GM18520 (cell line): ENCODE measurements at regions not wholly inside any gene's neighbourhood (a gene's known extent, or its start where the extent isn't known, plus 50 kb on each side); places are given as distances from the start of the nearest gene placed in this dataset.

Experiments used
- ATAC-seq: cut with Tn5 transposase; IDR thresholded peaks from one replicate; pipeline ENCODE4 v1.9.1; 2021; ENCODE audit not compliant: unreplicated experiment

- no peak for ATAC-seq
Observed at GRCh38 chr2:23132823-23133595, 252.0 kb upstream of the KLHL29 start.

- no peak for ATAC-seq
Observed at GRCh38 chr2:23134726-23135125, 250.3 kb upstream of the KLHL29 start.

GRCh38 chr2:23135481-23136100, 249.4 kb upstream of the KLHL29 start:
- ATAC-seq, result no peak

- no peak for ATAC-seq
Observed at GRCh38 chr2:23137166-23137565, 247.8 kb upstream of the KLHL29 start.

GRCh38 chr2:23138701-23139100, 246.3 kb upstream of the KLHL29 start:
- no peak for ATAC-seq

- no peak for ATAC-seq
Observed at GRCh38 chr2:23145460-23145859, 239.5 kb upstream of the KLHL29 start.

- no peak for ATAC-seq
Observed at GRCh38 chr2:23146011-23146410, 239.0 kb upstream of the KLHL29 start.

- ATAC-seq, result no peak
Observed at GRCh38 chr2:23148342-23148741, 236.6 kb upstream of the KLHL29 start.

- no peak for ATAC-seq
Observed at GRCh38 chr2:23149777-23150176, 235.2 kb upstream of the KLHL29 start.

- no peak for ATAC-seq
Observed at GRCh38 chr2:23153484-23153883, 231.5 kb upstream of the KLHL29 start.

GRCh38 chr2:23155022-23155421, 230.0 kb upstream of the KLHL29 start:
- no peak for ATAC-seq

- no peak for ATAC-seq
Observed at GRCh38 chr2:23157812-23158211, 227.2 kb upstream of the KLHL29 start.

GRCh38 chr2:23158306-23158705, 226.7 kb upstream of the KLHL29 start:
- no peak for ATAC-seq

- ATAC-seq, result no peak
Observed at GRCh38 chr2:23159746-23160405, 225.1 kb upstream of the KLHL29 start.

GRCh38 chr2:23164173-23164572, 220.8 kb upstream of the KLHL29 start:
- no peak for ATAC-seq

GRCh38 chr2:23169896-23170295, 215.1 kb upstream of the KLHL29 start:
- no peak for ATAC-seq

GRCh38 chr2:23171108-23171507, 213.9 kb upstream of the KLHL29 start:
- ATAC-seq, result no peak

GRCh38 chr2:23178396-23178795, 206.6 kb upstream of the KLHL29 start:
- no peak for ATAC-seq

- no peak for ATAC-seq
Observed at GRCh38 chr2:23183733-23184132, 201.2 kb upstream of the KLHL29 start.

GRCh38 chr2:23198316-23199114, 186.5 kb upstream of the KLHL29 start:
- no peak for ATAC-seq
